Lung (tissue), 11 donors: ENCODE measurements at regions not wholly inside any gene's neighbourhood (a gene's known extent, or its start where the extent isn't known, plus 50 kb on each side); places are given as distances from the start of the nearest gene placed in this dataset.

Experiments used
- ATAC-seq: fragments of 200-7000 bp; cut with Tn5 transposase; one replicate; pipeline ENCODE4 v1.9.1; 2020; ENCODE audit warnings: moderate number of reproducible peaks; ENCODE audit not compliant: insufficient read depth, low FRiP score
- DNase-seq, 3 donors: peaks; one replicate each; pipeline ENCODE4 v3.0.0-alpha.2; 2013 to 2017
- H3K27ac ChIP-seq, 2 donors: one replicate each; pipeline ENCODE4 v1.5.1; 2013; ENCODE audit warnings: mild to moderate bottlenecking in 2 of 2, moderate library complexity in 2 of 2, control low read depth in 1 of 2, inconsistent platforms in 1 of 2, low read depth in 1 of 2, low read length in 1 of 2
- H3K27me3 ChIP-seq, 3 donors: one replicate each; pipeline ENCODE4 v1.5.1; 2013; ENCODE audit warnings: low read length in 2 of 3; ENCODE audit not compliant: control insufficient read depth in 3 of 3, insufficient read depth in 3 of 3
- H3K36me3 ChIP-seq, 4 donors: one replicate each; pipeline ENCODE4 v1.5.1; 2013; ENCODE audit warnings: low read length in 4 of 4, mild to moderate bottlenecking in 1 of 4, moderate library complexity in 1 of 4; ENCODE audit not compliant: control insufficient read depth in 4 of 4, insufficient read depth in 4 of 4
- H3K4me1 ChIP-seq, 5 donors: one replicate each; pipeline ENCODE4 v1.5.1; 2013; ENCODE audit warnings: low read length in 5 of 5, mild to moderate bottlenecking in 2 of 5, moderate library complexity in 1 of 5; ENCODE audit not compliant: control insufficient read depth in 5 of 5, insufficient read depth in 5 of 5
- H3K4me3 ChIP-seq: one replicate; pipeline ENCODE4 v1.5.1; 2013; ENCODE audit warnings: mild to moderate bottlenecking, control low read depth, moderate library complexity
- H3K9ac ChIP-seq, 2 donors: one replicate each; pipeline ENCODE4 v1.5.1; 2013; ENCODE audit warnings: low read length in 2 of 2, control low read depth in 1 of 2; ENCODE audit not compliant: insufficient read depth in 1 of 2
- H3K9me3 ChIP-seq, 4 donors: one replicate each; pipeline ENCODE4 v1.5.1; 2013; ENCODE audit warnings: low read length in 3 of 4, mild to moderate bottlenecking in 1 of 4, moderate library complexity in 1 of 4; ENCODE audit not compliant: control insufficient read depth in 4 of 4, insufficient read depth in 3 of 4
- CTCF ChIP-seq: IDR thresholded peaks from 2 replicates; pipeline ENCODE4 v1.5.1; 2012; ENCODE audit warnings: mild to moderate bottlenecking; ENCODE audit errors: control extremely low read depth, extremely low read depth
- WGBS, 2 donors: extraction: QIAGEN DNeasy Blood & Tissue Kit; methylation state at CpG; one replicate each; pipeline ENCODE4 v1.1.7; 2013; 5-methylcytosine and 5-hydroxymethylcytosine counted together
- donor health status: control.
- donor health status: control.
- donor health status: Bipolar disorder and iron deficiency.
- donor health status: healthy.
- donor health status: DM: yes; HTN: yes; CAD: no.

- Histone ChIP-seq H3K27ac (no peak overlapping the region), H3K9ac (no peak overlapping the region), H3K27me3 (no peaks in the 10 kb centered on the region), H3K4me3 (no peak overlapping the region), H3K4me1 (no peaks in the 10 kb centered on the region), H3K9me3 (no peaks in the 10 kb centered on the region), H3K36me3 (no peaks in the 10 kb centered on the region)
- TF ChIP-seq CTCF, result no peak
- no peak for ATAC-seq
- DNase-seq, result no peak
Observed at GRCh38 chr2:103512442-103512841, 750.6 kb downstream of the TMEM182 start.

GRCh38 chr2:103520547-103520946 is 758.7 kb downstream of the TMEM182 start:
- Histone ChIP-seq H3K9me3 (no peaks in the 10 kb centered on the region), H3K4me3 (no peak overlapping the region), H3K27ac (no peak overlapping the region), H3K27me3 (no peaks in the 10 kb centered on the region), H3K36me3 (no peaks in the 10 kb centered on the region), H3K9ac (no peak overlapping the region), H3K4me1 (no peaks in the 10 kb centered on the region)
- 88% methylated on average over 1 of the region's 1 CpG for WGBS, 2 donors
- DNase-seq (no peak), ATAC-seq (no peak)
- no peak for TF ChIP-seq CTCF

- H3K27me3 ChIP-seq, result no peaks in the 10 kb centered on the region
- no peak for DNase-seq
- H3K36me3 ChIP-seq, result no peaks in the 10 kb centered on the region
- ATAC-seq, result no peak
- H3K4me3 ChIP-seq, result no peak overlapping the region
- peaks cover 0 to 4% (median 1%) of the 10 kb centered on the region in 4 donors for H3K9me3 ChIP-seq
- no peak for TF ChIP-seq CTCF
- H3K9ac ChIP-seq, result no peak overlapping the region
- WGBS, 2 donors, result 69 to 82% methylated on average over 2 of the region's 2 CpGs
- H3K27ac ChIP-seq, result no peak overlapping the region
- no peaks in the 10 kb centered on the region for H3K4me1 ChIP-seq
Observed at GRCh38 chr2:103525756-103526155, 763.9 kb downstream of the TMEM182 start.

- DNase-seq (no peak), ATAC-seq (no peak)
- H3K36me3 ChIP-seq, result no peaks in the 10 kb centered on the region
- TF ChIP-seq CTCF, result no peak
- no peaks in the 10 kb centered on the region for H3K4me1 ChIP-seq
- 82 to 83% methylated on average over 9 of the region's 9 CpGs for WGBS, 2 donors
- no peaks in the 10 kb centered on the region for H3K27me3 ChIP-seq
- H3K27ac ChIP-seq, result no peak overlapping the region
- peaks cover 0 to 4% (median 1%) of the 10 kb centered on the region in 4 donors for H3K9me3 ChIP-seq
- no peak overlapping the region for H3K9ac ChIP-seq
- no peak overlapping the region for H3K4me3 ChIP-seq
Observed at GRCh38 chr2:103526757-103527156, 764.9 kb downstream of the TMEM182 start.
